KMS-11 (cell line): ENCODE measurements at regions not wholly inside any gene's neighbourhood (a gene's known extent, or its start where the extent isn't known, plus 50 kb on each side); places are given as distances from the start of the nearest gene placed in this dataset.

Source experiments
- H2AFZ ChIP-seq: fragments of 200-600 bp; sonication (generic); 2 replicates; pipeline ENCODE4 v1.6.1; 2016; ENCODE audit warnings: antibody characterized with exemption, mixed run types, low read depth
- H3K27ac ChIP-seq: fragments of 200-600 bp; sonication (generic); 2 replicates; pipeline ENCODE4 v1.6.1; 2016; ENCODE audit warnings: mild to moderate bottlenecking, mixed run types
- H3K27me3 ChIP-seq: fragments of 200-600 bp; sonication (generic); 2 replicates; pipeline ENCODE4 v1.6.1; 2017; ENCODE audit warnings: mild to moderate bottlenecking, low read depth, mixed run types, moderate library complexity; ENCODE audit not compliant: insufficient read depth
- H3K36me3 ChIP-seq: fragments of 200-600 bp; sonication (generic); 2 replicates; pipeline ENCODE4 v1.6.1; 2017; ENCODE audit warnings: mild to moderate bottlenecking, mixed run types; ENCODE audit not compliant: insufficient read depth
- H3K4me1 ChIP-seq: fragments of 200-600 bp; sonication (generic); 2 replicates; pipeline ENCODE4 v1.6.1; 2016; ENCODE audit warnings: mild to moderate bottlenecking, low read depth, mixed run types; ENCODE audit not compliant: poor library complexity, severe bottlenecking
- H3K4me2 ChIP-seq: fragments of 200-600 bp; sonication (generic); 2 replicates; pipeline ENCODE4 v1.7.0; 2016; ENCODE audit warnings: mild to moderate bottlenecking, mixed run types
- H3K4me3 ChIP-seq: fragments of 200-600 bp; sonication (generic); IDR thresholded peaks from 2 replicates; pipeline ENCODE4 v1.6.1; 2017; ENCODE audit warnings: low read depth, low read length, mixed read lengths; ENCODE audit not compliant: insufficient read depth
- H3K79me2 ChIP-seq: fragments of 200-600 bp; sonication (generic); 2 replicates; pipeline ENCODE4 v1.6.1; 2016; ENCODE audit warnings: low read depth, mixed run types; ENCODE audit not compliant: insufficient read depth
- H3K9ac ChIP-seq: fragments of 200-600 bp; sonication (generic); 2 replicates; pipeline ENCODE4 v1.6.1; 2016; ENCODE audit warnings: mild to moderate bottlenecking, mixed run types
- H4K20me1 ChIP-seq: fragments of 200-600 bp; sonication (generic); 2 replicates; pipeline ENCODE4 v1.6.1; 2016; ENCODE audit warnings: mild to moderate bottlenecking, mixed run types; ENCODE audit not compliant: insufficient read depth
- TF ChIP-seq, protein P1 (sequence below): fragments of 200-600 bp; sonication (generic); conservative IDR thresholded peaks from 2 replicates; pipeline ENCODE4 v1.6.1; 2017; ENCODE audit warnings: low read depth, mild to moderate bottlenecking, antibody characterized with exemption, low read length, moderate library complexity, mixed read lengths

DNA sequence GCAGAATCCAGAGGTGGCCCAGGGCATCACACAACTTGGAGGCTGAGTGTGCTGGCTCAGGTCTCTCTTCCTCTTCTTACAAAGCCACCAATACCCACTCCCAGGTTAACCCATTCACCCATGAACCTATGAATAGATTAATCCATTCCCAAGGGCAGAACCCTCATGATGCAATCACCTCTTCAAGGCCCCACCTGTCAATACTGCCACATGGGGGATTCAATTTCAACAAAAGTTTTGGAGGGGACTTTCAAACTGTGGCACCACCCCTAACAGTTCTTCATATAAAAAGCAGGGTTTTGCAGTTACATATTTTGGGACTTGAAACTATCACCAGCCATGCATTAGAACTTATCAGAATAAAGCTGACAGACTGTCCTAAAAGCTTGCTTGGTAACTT lies 193.6 kb upstream of the RNF32 start:
- Histone ChIP-seq H3K4me3 (no peak overlapping the region), H2AFZ (no peak overlapping the region), H3K79me2 (no peaks in the 10 kb centered on the region), H3K36me3 (no peaks in the 10 kb centered on the region), H4K20me1 (no peaks in the 10 kb centered on the region), H3K9ac (no peak overlapping the region), H3K27me3 (no peaks in the 10 kb centered on the region), H3K4me1 (no peaks in the 10 kb centered on the region), H3K4me2 (no peak overlapping the region), H3K27ac (no peak overlapping the region)
- TF ChIP-seq, protein P1, sequence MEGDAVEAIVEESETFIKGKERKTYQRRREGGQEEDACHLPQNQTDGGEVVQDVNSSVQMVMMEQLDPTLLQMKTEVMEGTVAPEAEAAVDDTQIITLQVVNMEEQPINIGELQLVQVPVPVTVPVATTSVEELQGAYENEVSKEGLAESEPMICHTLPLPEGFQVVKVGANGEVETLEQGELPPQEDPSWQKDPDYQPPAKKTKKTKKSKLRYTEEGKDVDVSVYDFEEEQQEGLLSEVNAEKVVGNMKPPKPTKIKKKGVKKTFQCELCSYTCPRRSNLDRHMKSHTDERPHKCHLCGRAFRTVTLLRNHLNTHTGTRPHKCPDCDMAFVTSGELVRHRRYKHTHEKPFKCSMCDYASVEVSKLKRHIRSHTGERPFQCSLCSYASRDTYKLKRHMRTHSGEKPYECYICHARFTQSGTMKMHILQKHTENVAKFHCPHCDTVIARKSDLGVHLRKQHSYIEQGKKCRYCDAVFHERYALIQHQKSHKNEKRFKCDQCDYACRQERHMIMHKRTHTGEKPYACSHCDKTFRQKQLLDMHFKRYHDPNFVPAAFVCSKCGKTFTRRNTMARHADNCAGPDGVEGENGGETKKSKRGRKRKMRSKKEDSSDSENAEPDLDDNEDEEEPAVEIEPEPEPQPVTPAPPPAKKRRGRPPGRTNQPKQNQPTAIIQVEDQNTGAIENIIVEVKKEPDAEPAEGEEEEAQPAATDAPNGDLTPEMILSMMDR: no peak

DNA sequence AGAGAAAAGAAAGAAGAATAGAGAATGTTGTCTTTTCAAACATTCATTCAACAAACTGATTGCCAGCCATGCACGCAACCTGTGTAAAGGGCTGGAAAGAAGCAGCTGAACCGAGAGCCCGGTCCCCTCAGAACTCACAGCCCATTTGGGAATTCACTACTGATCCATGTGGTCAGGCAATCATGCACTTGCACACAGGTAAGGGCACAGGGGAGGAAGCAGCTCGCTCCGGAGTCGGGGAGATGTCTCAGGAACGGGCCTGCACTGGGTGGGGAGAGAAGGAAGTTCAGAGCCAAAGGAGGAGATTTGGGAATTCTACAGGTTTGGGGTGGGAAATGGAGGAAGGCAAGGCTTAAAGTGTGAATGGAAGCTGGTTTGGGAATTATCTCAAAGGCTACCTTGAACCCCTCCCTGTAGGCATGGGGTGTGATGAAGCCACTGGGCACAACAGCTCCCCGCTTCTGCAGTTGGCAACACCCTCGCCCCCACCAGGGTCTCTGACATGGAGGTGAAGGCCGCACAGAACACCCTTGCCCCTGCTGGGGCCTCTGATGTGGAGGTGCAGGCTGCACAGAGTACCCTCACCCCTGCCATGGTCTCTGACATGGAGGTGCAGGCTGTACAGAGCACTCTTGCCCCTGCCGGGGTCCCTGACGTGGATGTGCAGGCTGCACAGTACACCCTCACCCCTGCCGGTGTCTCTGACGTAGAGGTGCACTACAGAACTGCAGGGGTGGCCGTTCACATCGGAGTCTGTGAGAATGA lies 194.4 kb upstream of the RNF32 start:
- Histone ChIP-seq H3K4me1 (no peaks in the 10 kb centered on the region), H3K27me3 (no peaks in the 10 kb centered on the region), H3K27ac (no peak overlapping the region), H3K9ac (no peak overlapping the region), H3K4me3 (no peak overlapping the region), H4K20me1 (no peaks in the 10 kb centered on the region), H3K36me3 (no peaks in the 10 kb centered on the region), H3K79me2 (no peaks in the 10 kb centered on the region), H3K4me2 (no peak overlapping the region), H2AFZ (no peak overlapping the region)
- TF ChIP-seq, protein P1: no peak

DNA sequence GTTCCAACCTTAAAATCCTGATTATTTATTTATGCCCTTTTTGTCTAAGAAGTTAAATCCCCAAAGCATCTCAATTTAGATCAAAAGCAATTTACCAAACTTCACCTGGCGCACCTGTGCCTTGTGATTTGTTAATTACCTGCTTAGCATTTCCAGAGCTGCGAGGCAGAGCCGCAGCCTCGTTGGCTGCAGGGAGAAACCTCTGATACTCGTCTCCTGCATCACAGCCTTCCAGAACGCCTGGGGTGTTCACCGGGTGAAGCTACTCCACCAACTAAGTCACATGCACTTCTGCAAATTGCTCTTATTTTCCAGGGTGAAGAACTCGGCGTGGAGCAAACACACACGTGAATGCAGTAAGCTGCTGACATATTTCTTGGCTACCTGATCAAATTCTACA lies 198.1 kb upstream of the RNF32 start:
- H3K27me3 ChIP-seq: no peaks in the 10 kb centered on the region
- no peaks in the 10 kb centered on the region for H3K36me3 ChIP-seq
- TF ChIP-seq, protein P1: no peak

DNA sequence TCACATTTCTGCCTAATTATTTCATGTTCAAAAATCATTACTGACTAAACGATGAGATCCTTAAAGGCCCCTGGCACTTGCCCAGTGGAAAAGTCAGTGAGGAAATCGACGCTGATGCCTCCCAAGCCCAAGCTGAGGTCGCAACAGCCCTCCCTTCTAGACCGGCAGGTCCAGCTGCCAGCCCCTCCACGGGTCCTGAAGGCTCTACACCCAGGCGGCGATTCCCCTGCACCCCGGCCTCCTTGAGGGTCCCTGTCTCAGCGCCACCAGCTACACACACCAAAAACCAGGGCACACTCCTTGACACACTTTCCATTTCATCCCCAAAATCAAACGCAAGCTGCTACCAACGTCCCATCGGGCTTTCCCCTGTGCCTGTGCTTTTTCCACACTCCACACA lies 200.1 kb upstream of the RNF32 start:
- no peak overlapping the region for H2AFZ ChIP-seq
- TF ChIP-seq, protein P1: no peak
- no peaks in the 10 kb centered on the region for H3K79me2 ChIP-seq
- H3K4me1 ChIP-seq: no peaks in the 10 kb centered on the region
- H3K4me3 ChIP-seq: no peak overlapping the region
- H4K20me1 ChIP-seq: no peaks in the 10 kb centered on the region
- H3K4me2 ChIP-seq: no peak overlapping the region
- H3K27ac ChIP-seq: no peak overlapping the region
- H3K27me3 ChIP-seq: no peaks in the 10 kb centered on the region
- H3K36me3 ChIP-seq: no peaks in the 10 kb centered on the region
- no peak overlapping the region for H3K9ac ChIP-seq

More for the DNA sequence above, 198.1 kb upstream of the RNF32 start:
- Histone ChIP-seq H3K4me3 (no peak overlapping the region), H3K4me2 (no peak overlapping the region), H3K9ac (no peak overlapping the region), H2AFZ (no peak overlapping the region), H3K4me1 (no peaks in the 10 kb centered on the region), H3K79me2 (no peaks in the 10 kb centered on the region), H3K27ac (no peak overlapping the region), H4K20me1 (no peaks in the 10 kb centered on the region)
